NB4 (cell line): ENCODE measurements at regions not wholly inside any gene's neighbourhood (a gene's known extent, or its start where the extent isn't known, plus 50 kb on each side); places are given as distances from the start of the nearest gene placed in this dataset.

ENCODE experiments used
- CTCF ChIP-seq: IDR thresholded peaks from one replicate; pipeline ENCODE4 v1.5.1; 2012; ENCODE audit warnings: low read depth, low read length
- MAX ChIP-seq: IDR thresholded peaks from 2 replicates; pipeline ENCODE4 v1.6.1; 2011; ENCODE audit warnings: low read depth, low read length
- MYC ChIP-seq: IDR thresholded peaks from 2 replicates; pipeline ENCODE4 v1.6.1; 2011; ENCODE audit warnings: low read depth, low read length
- POLR2A ChIP-seq: IDR thresholded peaks from 2 replicates; pipeline ENCODE4 v1.6.1; 2011; ENCODE audit warnings: mild to moderate bottlenecking; ENCODE audit not compliant: insufficient read length; ENCODE audit errors: extremely low read depth

- TF ChIP-seq POLR2A, result no peak
- no peak for TF ChIP-seq CTCF
- TF ChIP-seq MAX, result no peak
- no peak for TF ChIP-seq MYC
Measured at GRCh38 chr14:53375599-53375998, 222.5 kb upstream of the DDHD1 start.
